ENCODE measurements at regions not wholly inside any gene's neighbourhood (a gene's known extent, or its start where the extent isn't known, plus 50 kb on each side); places are given as distances from the start of the nearest gene placed in this dataset.

- FAIRE-seq (no peak), DNase-seq (ENCODE audit: insufficient read length, low spot score) (no peak)
- TF ChIP-seq TAF1 (IDR thresholded peaks at IDR 0.05; ENCODE audit: low read depth, low read length) (no peak), POU2F2 (IDR thresholded peaks at IDR 0.05; ENCODE audit: low read depth, low read length) (no peak), SPI1 (IDR thresholded peaks at IDR 0.05; ENCODE audit: low read depth, low read length) (no peak), PAX5 (IDR thresholded peaks at IDR 0.05; ENCODE audit: insufficient read depth, low read length, severe bottlenecking) (no peak), POLR2AphosphoS5 (IDR thresholded peaks at IDR 0.05; ENCODE audit: low read depth, low read length) (no peak), POLR2A (IDR thresholded peaks at IDR 0.05; ENCODE audit: low read depth, low read length) (no peak)
Observed at GRCh38 chr20:24797745-24798655, 151.1 kb upstream of the CST7 start.

GRCh38 chr20:24798930-24799705, 150.0 kb upstream of the CST7 start:
- TF ChIP-seq POLR2AphosphoS5 (IDR thresholded peaks at IDR 0.05; ENCODE audit: low read depth, low read length) = no peak
- TF ChIP-seq POLR2A (IDR thresholded peaks at IDR 0.05; ENCODE audit: low read depth, low read length) = no peak
- TF ChIP-seq PAX5 (IDR thresholded peaks at IDR 0.05; ENCODE audit: insufficient read depth, low read length, severe bottlenecking) = no peak
- no peak for TF ChIP-seq POU2F2 (IDR thresholded peaks at IDR 0.05; ENCODE audit: low read depth, low read length)
- TF ChIP-seq TAF1 (IDR thresholded peaks at IDR 0.05; ENCODE audit: low read depth, low read length) = no peak
- no peak for TF ChIP-seq SPI1 (IDR thresholded peaks at IDR 0.05; ENCODE audit: low read depth, low read length)
- DNase-seq (ENCODE audit: insufficient read length, low spot score) (no peak), FAIRE-seq (no peak)

GRCh38 chr20:24799971-24800580, 149.0 kb upstream of the CST7 start:
- DNase-seq (ENCODE audit: insufficient read length, low spot score) = no peak
- TF ChIP-seq SPI1 (IDR thresholded peaks at IDR 0.05; ENCODE audit: low read depth, low read length) = no peak
- TF ChIP-seq POLR2AphosphoS5 (IDR thresholded peaks at IDR 0.05; ENCODE audit: low read depth, low read length) = no peak
- TF ChIP-seq POU2F2 (IDR thresholded peaks at IDR 0.05; ENCODE audit: low read depth, low read length) = no peak
- no peak for TF ChIP-seq TAF1 (IDR thresholded peaks at IDR 0.05; ENCODE audit: low read depth, low read length)
- no peak for TF ChIP-seq POLR2A (IDR thresholded peaks at IDR 0.05; ENCODE audit: low read depth, low read length)
- no peak for TF ChIP-seq PAX5 (IDR thresholded peaks at IDR 0.05; ENCODE audit: insufficient read depth, low read length, severe bottlenecking)
- FAIRE-seq = no peak

DNA sequence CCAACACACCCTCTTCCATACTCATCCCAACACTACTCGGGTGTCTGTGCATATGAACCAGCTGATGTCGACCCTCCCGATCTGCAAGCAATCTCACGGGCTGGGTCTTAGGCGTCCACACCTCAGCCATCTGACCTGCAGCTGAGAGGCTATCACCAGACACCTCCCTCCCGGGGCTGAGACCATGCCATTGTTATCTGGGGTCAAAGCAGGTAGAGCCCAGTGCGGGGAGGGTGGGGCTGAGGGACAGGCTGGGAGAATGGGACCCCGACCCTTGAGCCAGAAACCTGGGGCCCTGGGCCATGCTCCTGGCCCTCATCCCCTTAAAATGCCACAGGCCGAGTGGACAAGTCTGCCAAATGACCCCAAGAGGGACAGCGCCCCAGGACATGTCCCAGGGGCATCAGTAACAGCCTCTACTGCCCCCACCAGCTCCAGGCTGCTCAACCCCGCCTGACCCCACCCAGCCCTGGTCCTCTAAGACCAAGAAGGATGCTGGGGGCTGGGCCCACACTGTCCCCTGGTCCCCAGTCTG, 146.7 kb upstream of the CST7 start:
- no peak for FAIRE-seq
- TF ChIP-seq PAX5 (IDR thresholded peaks at IDR 0.05; ENCODE audit: insufficient read depth, low read length, severe bottlenecking) = no peak
- no peak for TF ChIP-seq TAF1 (IDR thresholded peaks at IDR 0.05; ENCODE audit: low read depth, low read length)
- TF ChIP-seq POU2F2 (IDR thresholded peaks at IDR 0.05; ENCODE audit: low read depth, low read length) = no peak
- no peak for TF ChIP-seq SPI1 (IDR thresholded peaks at IDR 0.05; ENCODE audit: low read depth, low read length)
- no peak for TF ChIP-seq POLR2A (IDR thresholded peaks at IDR 0.05; ENCODE audit: low read depth, low read length)
- TF ChIP-seq POLR2AphosphoS5 (IDR thresholded peaks at IDR 0.05; ENCODE audit: low read depth, low read length) = no peak

DNA sequence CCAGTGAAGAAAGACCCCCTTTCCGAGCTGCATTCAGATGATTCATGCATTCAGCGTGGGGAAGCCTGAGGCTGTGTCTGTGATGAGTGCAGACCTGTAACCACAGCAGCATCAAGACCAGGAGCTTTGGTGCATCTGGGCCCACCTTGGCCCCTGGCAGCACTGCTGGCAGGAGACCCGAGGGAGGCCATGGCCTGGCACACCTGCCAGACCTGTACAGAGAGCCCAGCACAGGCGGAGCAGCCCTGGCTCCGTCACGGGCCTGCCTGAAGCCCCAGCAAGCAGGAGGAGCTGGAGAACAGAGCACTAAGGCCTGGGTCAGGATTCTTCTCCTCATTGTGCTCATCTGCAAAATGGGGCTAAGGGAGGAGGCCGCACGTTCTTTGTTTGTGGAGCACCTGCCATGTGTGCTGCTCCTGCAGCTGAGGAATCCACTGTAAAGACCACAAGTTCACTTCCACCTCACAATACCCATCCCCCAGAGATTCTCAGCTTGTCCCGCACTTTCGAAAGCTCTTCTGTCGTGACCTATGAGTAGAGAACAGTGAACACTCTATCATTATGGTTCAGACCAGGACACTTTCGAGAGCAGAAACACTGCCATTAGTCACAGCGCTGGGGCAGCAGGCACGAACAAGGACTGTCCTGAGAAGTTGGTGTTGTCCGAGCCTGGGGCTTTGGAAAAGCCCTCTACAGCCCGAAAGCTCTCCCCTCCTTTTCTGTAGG, 144.4 kb upstream of the CST7 start:
- DNase-seq (ENCODE audit: insufficient read length, low spot score) (no peak), FAIRE-seq (no peak)
- no peak for TF ChIP-seq TAF1 (IDR thresholded peaks at IDR 0.05; ENCODE audit: low read depth, low read length)
- no peak for TF ChIP-seq POU2F2 (IDR thresholded peaks at IDR 0.05; ENCODE audit: low read depth, low read length)
- TF ChIP-seq POLR2AphosphoS5 (IDR thresholded peaks at IDR 0.05; ENCODE audit: low read depth, low read length) = no peak
- TF ChIP-seq POLR2A (IDR thresholded peaks at IDR 0.05; ENCODE audit: low read depth, low read length) = no peak
- TF ChIP-seq SPI1 (IDR thresholded peaks at IDR 0.05; ENCODE audit: low read depth, low read length) = no peak
- no peak for TF ChIP-seq PAX5 (IDR thresholded peaks at IDR 0.05; ENCODE audit: insufficient read depth, low read length, severe bottlenecking)

More for the DNA sequence above, 146.7 kb upstream of the CST7 start:
- DNase-seq (ENCODE audit: insufficient read length, low spot score) = no peak

GRCh38 chr20:24805456-24806238, 143.4 kb upstream of the CST7 start:
- TF ChIP-seq POU2F2 (IDR thresholded peaks at IDR 0.05; ENCODE audit: low read depth, low read length) = no peak
- no peak for TF ChIP-seq POLR2AphosphoS5 (IDR thresholded peaks at IDR 0.05; ENCODE audit: low read depth, low read length)
- TF ChIP-seq POLR2A (IDR thresholded peaks at IDR 0.05; ENCODE audit: low read depth, low read length) = no peak
- TF ChIP-seq TAF1 (IDR thresholded peaks at IDR 0.05; ENCODE audit: low read depth, low read length) = no peak
- TF ChIP-seq SPI1 (IDR thresholded peaks at IDR 0.05; ENCODE audit: low read depth, low read length) = no peak
- no peak for TF ChIP-seq PAX5 (IDR thresholded peaks at IDR 0.05; ENCODE audit: insufficient read depth, low read length, severe bottlenecking)
- DNase-seq (ENCODE audit: insufficient read length, low spot score) (no peak), FAIRE-seq (no peak)

DNA sequence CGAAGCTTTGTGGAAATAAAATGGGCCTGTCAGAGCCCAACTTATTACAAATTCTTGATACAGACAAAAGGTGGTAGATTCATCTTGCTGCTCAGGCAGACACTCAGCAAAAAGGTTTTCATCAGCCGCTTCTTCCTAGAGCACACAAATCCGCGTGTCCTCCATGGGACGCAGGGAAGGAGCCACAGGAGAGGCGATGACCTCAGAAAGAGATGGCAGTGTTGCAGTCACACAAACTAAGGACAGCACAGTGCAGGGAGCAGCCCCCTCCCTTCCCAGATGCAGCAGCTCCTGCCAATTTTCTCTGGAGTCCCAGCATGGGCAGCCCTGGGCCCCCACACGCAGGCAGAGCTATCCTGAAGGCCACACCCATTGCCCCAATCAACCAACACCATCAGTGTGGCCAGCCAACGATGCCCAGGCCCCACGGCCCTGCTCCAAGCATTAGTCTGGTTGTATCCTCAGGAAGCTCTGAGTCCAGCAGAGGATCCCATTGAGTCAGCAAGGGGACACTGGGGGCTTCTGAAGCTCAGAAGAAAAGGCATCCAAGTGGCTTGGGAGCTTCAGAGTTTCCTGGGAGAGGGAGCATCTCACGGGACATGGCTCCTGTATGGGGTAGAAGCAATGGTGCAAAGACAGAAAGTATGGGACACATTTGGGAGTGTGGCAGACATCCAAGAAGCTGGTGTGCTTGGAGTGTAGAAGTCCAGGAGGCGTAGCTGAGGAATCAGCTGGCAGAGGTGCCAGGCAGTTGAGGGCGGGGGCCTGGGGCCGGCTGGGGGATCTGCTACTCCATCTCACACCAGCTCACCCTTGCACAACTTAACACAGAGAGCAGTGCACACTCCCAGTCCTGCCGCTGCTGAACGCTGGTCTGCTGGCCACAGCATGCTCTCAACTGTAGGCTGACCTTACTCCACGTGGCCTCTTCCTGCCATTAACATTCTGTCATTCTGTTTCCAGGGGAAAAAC, 142.1 kb upstream of the CST7 start:
- TF ChIP-seq POLR2AphosphoS5 (IDR thresholded peaks at IDR 0.05; ENCODE audit: low read depth, low read length) (no peak), SPI1 (IDR thresholded peaks at IDR 0.05; ENCODE audit: low read depth, low read length) (no peak), POLR2A (IDR thresholded peaks at IDR 0.05; ENCODE audit: low read depth, low read length) (no peak), PAX5 (IDR thresholded peaks at IDR 0.05; ENCODE audit: insufficient read depth, low read length, severe bottlenecking) (no peak), POU2F2 (IDR thresholded peaks at IDR 0.05; ENCODE audit: low read depth, low read length) (no peak), TAF1 (IDR thresholded peaks at IDR 0.05; ENCODE audit: low read depth, low read length) (no peak)
- DNase-seq (ENCODE audit: insufficient read length, low spot score) = no peak
- FAIRE-seq = no peak

Measured in GM12891 (cell line).